Right renal pelvis (tissue), 4 donors: ENCODE measurements at regions not wholly inside any gene's neighbourhood (a gene's known extent, or its start where the extent isn't known, plus 50 kb on each side); places are given as distances from the start of the nearest gene placed in this dataset.

Source experiments
- DNase-seq, 4 donors: peaks; one replicate each; pipeline ENCODE4 v3.0.0-alpha.2; 2013; ENCODE audit warnings: low read depth in 4 of 4, low spot score in 3 of 4, missing footprints in 1 of 4

GRCh38 chr6:40340957-40341356 is 246.2 kb downstream of the LRFN2 start:
- DNase-seq: no peak

- no peak for DNase-seq
These were observed 247.0 kb downstream of the LRFN2 start for GRCh38 chr6:40340196-40340595.

- DNase-seq: no peak
These were observed 248.9 kb downstream of the LRFN2 start for GRCh38 chr6:40338306-40338705.

- peak in 3 of 4 donors; percentile 20 to 25 (median 24) for DNase-seq
These were observed 250.0 kb downstream of the LRFN2 start for GRCh38 chr6:40336940-40337760.

- DNase-seq: no peak
These were observed 250.9 kb downstream of the LRFN2 start for GRCh38 chr6:40336296-40336695.

- no peak for DNase-seq
These were observed 252.5 kb downstream of the LRFN2 start for GRCh38 chr6:40334496-40335270.

- no peak for DNase-seq
These were observed 255.6 kb downstream of the LRFN2 start for GRCh38 chr6:40331545-40331944.

- DNase-seq: no peak
These were observed 256.9 kb downstream of the LRFN2 start for GRCh38 chr6:40330301-40330721.

- no peak for DNase-seq
These were observed 258.1 kb downstream of the LRFN2 start for GRCh38 chr6:40328986-40329545.

GRCh38 chr6:40328386-40328985 is 258.7 kb downstream of the LRFN2 start:
- peak in 2 of 4 donors; percentile 11 to 29 for DNase-seq

- DNase-seq: no peak
These were observed 260.3 kb downstream of the LRFN2 start for GRCh38 chr6:40326714-40327421.

GRCh38 chr6:40325791-40326190 is 261.4 kb downstream of the LRFN2 start:
- DNase-seq: no peak

GRCh38 chr6:40325041-40325440 is 262.1 kb downstream of the LRFN2 start:
- DNase-seq: no peak

GRCh38 chr6:40323881-40324634 is 263.1 kb downstream of the LRFN2 start:
- no peak for DNase-seq

GRCh38 chr6:40322336-40322735 is 264.8 kb downstream of the LRFN2 start:
- no peak for DNase-seq

GRCh38 chr6:40321616-40322015 is 265.5 kb downstream of the LRFN2 start:
- no peak for DNase-seq

GRCh38 chr6:40320947-40321346 is 266.2 kb downstream of the LRFN2 start:
- no peak for DNase-seq

- no peak for DNase-seq
These were observed 266.7 kb downstream of the LRFN2 start for GRCh38 chr6:40320441-40320840.

GRCh38 chr6:40319124-40319523 is 268.0 kb downstream of the LRFN2 start:
- DNase-seq: no peak

- DNase-seq: no peak
These were observed 272.1 kb downstream of the LRFN2 start for GRCh38 chr6:40315060-40315459.
